AG08396 (cell line): ENCODE measurements at regions not wholly inside any gene's neighbourhood (a gene's known extent, or its start where the extent isn't known, plus 50 kb on each side); places are given as distances from the start of the nearest gene placed in this dataset.
"Not testable (repeated sequence)": the region's sequence is repeated elsewhere in the genome, so short reads cannot be mapped to it uniquely, and the experiment has no call there.

Experiments used
- DNase-seq: peaks from one replicate; pipeline ENCODE4 v3.0.0; 2012; ENCODE audit warnings: low spot score, mixed read lengths

- no peak for DNase-seq
Observed at GRCh38 chr17:70323269-70323668, 153.9 kb downstream of the KCNJ2 start.

GRCh38 chr17:70324031-70324430 lies 154.7 kb downstream of the KCNJ2 start:
- DNase-seq, result no peak

- DNase-seq, result no peak
Observed at GRCh38 chr17:70327279-70327678, 157.9 kb downstream of the KCNJ2 start.

- DNase-seq, result no peak
Observed at GRCh38 chr17:70327723-70328122, 158.4 kb downstream of the KCNJ2 start.

GRCh38 chr17:70329721-70330120 lies 160.4 kb downstream of the KCNJ2 start:
- DNase-seq, result no peak

- not testable (repeated sequence) for DNase-seq
Observed at GRCh38 chr17:70331066-70331465, 161.7 kb downstream of the KCNJ2 start.

- no peak for DNase-seq
Observed at GRCh38 chr17:70332356-70333210, 163.3 kb downstream of the KCNJ2 start.

- no peak for DNase-seq
Observed at GRCh38 chr17:70336411-70336810, 167.1 kb downstream of the KCNJ2 start.

GRCh38 chr17:70338946-70339354 lies 169.6 kb downstream of the KCNJ2 start:
- no peak for DNase-seq

- DNase-seq, result no peak
Observed at GRCh38 chr17:70343114-70343513, 173.8 kb downstream of the KCNJ2 start.

GRCh38 chr17:70344386-70345060 lies 175.2 kb downstream of the KCNJ2 start:
- DNase-seq, result no peak

GRCh38 chr17:70345061-70345460 lies 175.7 kb downstream of the KCNJ2 start:
- DNase-seq, result no peak

- DNase-seq, result no peak
Observed at GRCh38 chr17:70352834-70353233, 183.5 kb downstream of the KCNJ2 start.

- no peak for DNase-seq
Observed at GRCh38 chr17:70353408-70354092, 184.2 kb downstream of the KCNJ2 start.

GRCh38 chr17:70355185-70355584 lies 185.9 kb downstream of the KCNJ2 start:
- no peak for DNase-seq

- DNase-seq, result no peak
Observed at GRCh38 chr17:70357190-70357589, 187.9 kb downstream of the KCNJ2 start.

- no peak for DNase-seq
Observed at GRCh38 chr17:70365091-70365583, 195.8 kb downstream of the KCNJ2 start.

GRCh38 chr17:70366386-70366785 lies 197.1 kb downstream of the KCNJ2 start:
- no peak for DNase-seq

GRCh38 chr17:70368011-70368410 lies 198.7 kb downstream of the KCNJ2 start:
- DNase-seq, result no peak

- no peak for DNase-seq
Observed at GRCh38 chr17:70369391-70369790, 200.1 kb downstream of the KCNJ2 start.

GRCh38 chr17:70370816-70371215 lies 201.5 kb downstream of the KCNJ2 start:
- DNase-seq, result no peak

GRCh38 chr17:70373369-70373768 lies 204.0 kb downstream of the KCNJ2 start:
- no peak for DNase-seq

GRCh38 chr17:70374496-70374895 lies 205.2 kb downstream of the KCNJ2 start:
- no peak for DNase-seq
